GM12878 (cell line): ENCODE measurements at regions not wholly inside any gene's neighbourhood (a gene's known extent, or its start where the extent isn't known, plus 50 kb on each side); places are given as distances from the start of the nearest gene placed in this dataset.
A peak's percentile ranks its signal among the peaks of the same experiment; 100 is the strongest.

Source experiments
- ATAC-seq: fragments of 200-7000 bp; cut with Tn5 transposase; 3 replicates; pipeline ENCODE4 v1.9.1; 2020; ENCODE audit warnings: mild to moderate bottlenecking, moderate library complexity
- BruUV-seq: library from RNA; stranded (reverse); fragments of 400-500 nt; replicated peaks from 2 replicates; lab custom pipeline; 2021; lab: Mats Ljungman, UMichigan
- CTCF ChIA-PET: fragments of 300-600 bp; sonication (Branson Sonifier 250); formaldehyde crosslinking; extraction: SDS; loops from one replicate; lab custom pipeline; 2021; ENCODE audit warnings: inconsistent platforms; lab: Yijun Ruan, JAX
- POLR2A ChIA-PET: fragments of 350-600 bp; formaldehyde crosslinking; extraction: SDS; loops from one replicate; lab custom pipeline; 2021; ENCODE audit warnings: inconsistent platforms; lab: Charles Lee
- RAD21 ChIA-PET: fragments of 300-600 bp; sonication (Branson Sonifier 250); formaldehyde crosslinking; loops from one replicate; lab custom pipeline; 2023; ENCODE audit warnings: antibody characterized with exemption; ENCODE audit not compliant: unreplicated experiment; lab: Charles Lee
- SMC1A ChIA-PET: fragments of 300-600 bp; sonication (Branson Sonifier 250); formaldehyde crosslinking; loops from one replicate; lab custom pipeline; 2023; ENCODE audit not compliant: unreplicated experiment, uncharacterized antibody; lab: Charles Lee
- DNase-seq: peaks from one replicate; pipeline ENCODE4 v3.0.0-alpha.2; 2011; ENCODE audit warnings: low read depth, low spot score
- FAIRE-seq: peaks from 3 replicates; lab custom pipeline; 2011; peaks lifted over from hg19 to GRCh38; lab: Jason Lieb, UNC
- H2AFZ ChIP-seq: 2 replicates; pipeline ENCODE4 v1.6.0; 2011; ENCODE audit warnings: low read depth, low read length, control low read depth; ENCODE audit not compliant: control insufficient read depth
- H3K27ac ChIP-seq: 2 replicates; pipeline ENCODE4 v1.5.1; 2011; ENCODE audit warnings: control low read depth; ENCODE audit not compliant: control insufficient read depth, insufficient read depth
- H3K27me3 ChIP-seq, 2 experiments: replicated peaks in 1 of 2; 2 replicates each; pipeline versions ENCODE4 v1.6.0 to v1.6.1; 2011; ENCODE audit warnings: low read length in 1 of 2; ENCODE audit not compliant: control insufficient read depth in 2 of 2, insufficient read depth in 2 of 2
- H3K36me3 ChIP-seq, 2 experiments: 2 replicates each; pipeline ENCODE4 v1.5.1; 2011; ENCODE audit warnings: low read length in 1 of 2; ENCODE audit not compliant: control insufficient read depth in 2 of 2, insufficient read depth in 2 of 2
- H3K4me1 ChIP-seq: 2 replicates; pipeline ENCODE4 v1.6.1; 2011; ENCODE audit warnings: mild to moderate bottlenecking, low read length, moderate library complexity, mixed read lengths; ENCODE audit not compliant: control insufficient read depth, insufficient read depth
- H3K4me2 ChIP-seq: 2 replicates; pipeline ENCODE4 v1.6.0; 2011; ENCODE audit warnings: control low read depth; ENCODE audit not compliant: control insufficient read depth, insufficient read depth
- H3K4me3 ChIP-seq: fragments of 200-600 bp; sonication (generic); 2 replicates; pipeline ENCODE4 v1.5.1; 2016
- H3K79me2 ChIP-seq: 2 replicates; pipeline ENCODE4 v1.6.0; 2011; ENCODE audit warnings: low read length; ENCODE audit not compliant: control insufficient read depth, insufficient read depth
- H3K9ac ChIP-seq: 2 replicates; pipeline ENCODE4 v1.8.0; 2011; ENCODE audit warnings: low read length, control low read depth, mixed read lengths; ENCODE audit not compliant: control insufficient read depth, insufficient read depth
- H3K9me3 ChIP-seq: replicated peaks from 3 replicates; pipeline ENCODE4 v1.5.1; 2011; ENCODE audit warnings: mild to moderate bottlenecking, low read length; ENCODE audit not compliant: control insufficient read depth, insufficient read depth
- H4K20me1 ChIP-seq: 2 replicates; pipeline ENCODE4 v1.6.0; 2011; ENCODE audit not compliant: control insufficient read depth, insufficient read depth
- EED ChIP-seq: sonication (generic); IDR thresholded peaks from 2 replicates; pipeline ENCODE4 v1.6.1; 2016; ENCODE audit warnings: antibody characterized with exemption, low read depth
- PAX8 ChIP-seq: fragments of 450-650 bp; IDR thresholded peaks from 2 replicates; pipeline ENCODE4 v1.6.1; 2017; ENCODE audit warnings: mild to moderate bottlenecking, moderate library complexity
- RAD51 ChIP-seq: fragments of 450-650 bp; IDR thresholded peaks from 2 replicates; pipeline ENCODE4 v1.6.1; 2016; ENCODE audit warnings: moderate library complexity, mild to moderate bottlenecking, inconsistent platforms
- RFX5 ChIP-seq: IDR thresholded peaks from 2 replicates; pipeline ENCODE4 v1.6.1; 2011; ENCODE audit warnings: low read depth, low read length, improper control_type of control experiment
- TBL1XR1 ChIP-seq: IDR thresholded peaks from 2 replicates; pipeline ENCODE4 v1.6.1; 2012; ENCODE audit warnings: low read depth, low read length, improper control_type of control experiment
- WGBS: methylation state at CpG from one replicate; pipeline ENCODE4 v1.1.6; 2016; ENCODE audit warnings: low lambda C conversion rate; ENCODE audit not compliant: insufficient replicate concordance, insufficient coverage; ENCODE audit errors: missing lambda C conversion rate; 5-methylcytosine and 5-hydroxymethylcytosine counted together
- in situ Hi-C: fragments of 300-500 bp; cut with MboI; formaldehyde crosslinking; loops from 9 replicates; pipeline ENCODE4 v1.14.3; 2018; ENCODE audit warnings: mixed read lengths
- intact Hi-C: fragments of 100-400 bp; cut with micrococcal nuclease; formaldehyde crosslinking; loops from one replicate; pipeline ENCODE4 v1.14.2; 2022; ENCODE audit not compliant: unreplicated experiment
- TF ChIP-seq, protein P1 (sequence below): IDR thresholded peaks from 2 replicates; pipeline ENCODE4 v1.6.1; 2011; ENCODE audit warnings: low read depth, low read length, improper control_type of control experiment, borderline replicate concordance

DNA sequence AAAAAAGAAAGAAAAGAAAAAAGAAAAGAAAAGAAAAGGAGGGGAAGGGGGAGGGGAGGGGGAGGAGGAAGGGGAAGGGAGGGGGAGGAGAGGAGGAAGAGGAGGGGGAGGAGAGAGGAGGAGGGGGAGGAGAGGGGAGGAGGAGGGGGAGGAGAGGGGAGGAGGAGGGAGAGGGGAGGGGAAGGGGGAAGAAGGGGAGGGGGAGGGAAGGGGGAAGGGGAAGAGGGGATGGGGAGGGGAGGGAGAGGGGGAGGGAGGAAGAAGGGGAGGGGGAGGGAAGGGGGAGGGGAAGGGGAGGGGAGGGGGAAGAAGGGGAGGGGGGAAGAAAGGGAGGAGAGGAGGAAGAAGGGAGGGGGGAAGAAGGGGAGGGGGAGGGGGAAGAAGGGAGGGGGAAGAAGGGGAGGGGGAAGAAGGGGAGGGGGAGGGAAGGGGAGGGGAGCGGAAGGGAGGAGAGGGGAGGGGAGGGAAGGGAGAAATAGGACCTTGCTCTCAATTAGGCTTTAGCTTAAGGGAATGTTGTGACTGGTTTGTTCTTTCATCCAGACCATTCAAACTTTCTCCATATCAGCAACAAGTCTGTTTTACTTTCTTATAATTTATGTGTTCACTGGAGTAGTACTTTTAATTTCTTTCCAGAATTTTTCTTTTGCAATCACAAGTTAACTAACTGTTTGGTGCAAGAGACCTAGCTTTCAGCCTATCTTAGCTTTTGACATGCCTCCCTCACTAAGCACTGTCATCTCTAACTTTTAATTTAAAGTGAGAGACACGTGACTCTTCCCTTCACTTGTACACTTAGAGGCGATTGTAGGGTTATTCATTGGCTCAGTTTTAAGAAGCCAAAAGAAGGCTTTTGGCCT lies 76.5 kb upstream of the EGLN3 start:
- TF ChIP-seq EED (no peak), PAX8 (no peak), RAD51 (peak; percentile 72; the same call in 1 of the 2 replicates), TBL1XR1 (no peak), RFX5 (no peak)
- TF ChIP-seq, protein P1, sequence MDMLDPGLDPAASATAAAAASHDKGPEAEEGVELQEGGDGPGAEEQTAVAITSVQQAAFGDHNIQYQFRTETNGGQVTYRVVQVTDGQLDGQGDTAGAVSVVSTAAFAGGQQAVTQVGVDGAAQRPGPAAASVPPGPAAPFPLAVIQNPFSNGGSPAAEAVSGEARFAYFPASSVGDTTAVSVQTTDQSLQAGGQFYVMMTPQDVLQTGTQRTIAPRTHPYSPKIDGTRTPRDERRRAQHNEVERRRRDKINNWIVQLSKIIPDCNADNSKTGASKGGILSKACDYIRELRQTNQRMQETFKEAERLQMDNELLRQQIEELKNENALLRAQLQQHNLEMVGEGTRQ: no peak
- TF ChIP-seq, all 136 proteins: peak for 1
- in situ Hi-C loops: no loop called here
- no peaks in the 10 kb centered on the region for H3K4me1 ChIP-seq
- no peak overlapping the region for H2AFZ ChIP-seq
- no peak overlapping the region for H3K4me3 ChIP-seq
- no TSS peak for BruUV-seq
- H3K9ac ChIP-seq: no peak overlapping the region
- FAIRE-seq (no peak), DNase-seq (no peak), ATAC-seq (no peak)
- ChIA-PET SMC1A (no interaction called here), POLR2A (interaction anchor here (0.6 to 2.5 kb wide), 2 partner anchors 8 to 33 kb away, joined by 5 to 7 read pairs; no protein-coding TSS in a partner anchor), CTCF (interaction anchor here (1.2 to 1.7 kb wide), 3 partner anchors 12 to 25 kb away, joined by 3 to 4 read pairs (median 4); no protein-coding TSS in a partner anchor), RAD21 (interaction anchor here (1.3 kb wide), 1 partner anchor 23 kb away, joined by 4 read pairs; no protein-coding TSS in a partner anchor)
- H3K9me3 ChIP-seq: no peaks in the 10 kb centered on the region
- H3K4me2 ChIP-seq: no peak overlapping the region
- intact Hi-C loops: no loop called here
- H3K27ac ChIP-seq: no peak overlapping the region
- H3K79me2 ChIP-seq: no peaks in the 10 kb centered on the region
- H3K27me3 ChIP-seq: no peaks in the 10 kb centered on the region
- no peaks in the 10 kb centered on the region for H4K20me1 ChIP-seq
- WGBS: 17% methylated on average over 2 of the region's 3 CpGs
- no peaks in the 10 kb centered on the region for H3K36me3 ChIP-seq
